DMS79 (cell line): ENCODE measurements at regions not wholly inside any gene's neighbourhood (a gene's known extent, or its start where the extent isn't known, plus 50 kb on each side); places are given as distances from the start of the nearest gene placed in this dataset.

Source experiments
- DNase-seq: peaks from one replicate; lab custom pipeline; 2025; lab: John Stamatoyannopoulos, UW

DNA sequence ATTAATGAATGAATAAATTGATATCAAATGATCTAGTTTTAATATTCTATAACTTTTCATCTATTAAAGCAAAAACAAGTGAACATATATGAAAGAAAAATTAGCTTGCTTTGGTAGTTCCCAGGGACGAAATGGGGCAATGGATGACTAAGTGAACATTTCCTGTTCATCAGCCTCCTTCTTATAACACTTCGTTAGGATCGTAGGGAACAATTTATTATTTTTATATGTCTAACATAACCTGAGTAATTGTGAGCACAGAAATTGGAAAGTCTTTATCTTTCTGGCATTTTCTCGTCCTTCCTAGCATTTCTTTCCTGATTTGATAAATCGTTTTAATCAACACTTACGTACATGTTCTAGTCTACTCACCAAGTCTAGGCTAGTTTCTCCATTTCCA is 59.1 kb upstream of the PPP1R3C start:
- DNase-seq: no peak

DNA sequence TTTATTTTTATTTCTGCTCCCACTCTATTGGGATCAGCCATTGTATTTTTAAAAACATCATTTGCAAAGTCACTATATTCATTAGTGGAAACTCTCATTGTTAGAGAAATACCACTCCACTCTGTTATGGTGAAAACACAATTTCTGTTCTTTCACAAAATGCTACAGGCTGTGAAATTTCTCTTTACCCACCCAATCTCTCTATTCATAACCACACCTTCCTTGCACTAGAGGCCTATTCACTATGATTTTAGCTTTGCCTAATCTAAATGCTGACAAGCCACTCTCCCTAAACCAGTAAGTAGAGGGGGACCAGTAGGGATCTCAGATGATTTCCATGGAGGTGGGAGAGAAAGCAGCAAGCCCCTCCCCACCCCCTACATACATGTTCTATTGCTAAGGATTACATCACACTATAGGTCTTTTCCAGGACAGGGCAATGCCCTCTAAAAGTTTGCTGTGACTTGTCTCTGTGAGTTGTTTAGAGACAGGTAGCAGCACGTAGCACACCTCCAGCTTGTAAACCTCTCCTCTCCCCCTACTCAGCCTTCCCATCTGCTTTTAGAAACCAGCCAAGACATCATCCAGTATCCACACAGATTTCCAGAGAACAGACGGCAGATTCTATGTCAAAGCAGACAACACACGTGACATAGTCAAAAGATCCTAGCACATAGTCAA is 58.3 kb upstream of the PPP1R3C start:
- DNase-seq: no peak

DNA sequence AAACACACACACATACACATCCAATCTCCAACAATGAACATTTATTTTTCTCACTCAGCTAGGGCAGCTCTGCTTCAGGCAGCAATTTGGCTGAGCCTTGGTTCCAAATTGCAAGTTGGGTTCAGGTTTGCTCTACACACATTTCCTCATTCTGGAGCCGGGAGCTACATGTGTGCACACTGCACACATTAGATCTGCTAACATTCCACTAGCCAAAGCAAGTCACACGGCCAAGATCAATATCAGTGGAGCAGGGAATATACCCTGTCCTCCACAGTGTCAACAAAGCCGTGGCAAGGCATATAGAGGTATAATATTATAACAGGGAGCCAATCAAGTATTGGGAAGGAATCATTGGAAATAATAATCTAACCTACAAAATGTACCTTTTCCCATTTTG is 57.5 kb upstream of the PPP1R3C start:
- DNase-seq: no peak

DNA sequence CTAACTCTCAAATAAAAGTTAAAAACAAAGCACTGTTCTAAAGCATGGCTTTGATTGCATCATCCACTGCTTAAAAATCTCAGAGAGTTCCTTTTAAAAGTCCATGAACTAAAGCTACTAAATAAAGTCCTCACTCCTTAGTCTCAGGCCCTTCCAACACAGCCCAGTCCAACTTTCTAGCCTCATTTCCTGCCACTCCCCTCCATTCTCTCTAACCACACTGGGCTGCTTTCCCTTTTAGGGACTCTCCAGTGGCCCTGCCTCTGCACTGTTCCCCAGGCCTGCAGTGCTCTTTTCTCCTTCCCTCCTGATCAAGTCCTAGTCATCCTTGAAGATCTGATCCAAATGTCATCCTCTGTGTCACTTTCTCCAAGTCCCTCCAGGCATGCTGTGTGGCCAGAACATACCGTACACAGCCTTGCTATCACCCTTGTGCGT is 56.9 kb upstream of the PPP1R3C start:
- no peak for DNase-seq

DNA sequence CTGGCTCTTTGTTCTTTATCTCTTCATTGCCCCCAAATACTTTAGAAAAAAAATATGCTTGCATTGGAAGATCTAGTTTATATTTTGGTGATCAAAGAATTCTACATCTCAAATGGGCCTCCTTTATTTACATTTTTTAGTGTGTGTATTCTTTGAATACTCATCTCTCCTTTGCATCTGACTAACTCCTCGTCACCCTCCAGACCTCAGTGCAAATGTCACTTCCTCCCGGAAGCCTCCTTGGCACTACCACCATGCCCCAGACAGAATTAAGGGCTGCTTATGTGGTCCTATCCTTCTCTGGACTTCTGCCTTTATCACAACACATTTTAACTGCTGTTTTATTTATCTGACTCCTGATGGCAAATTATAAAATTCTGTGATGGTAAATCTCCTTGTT is 52.0 kb upstream of the PPP1R3C start:
- no peak for DNase-seq

DNA sequence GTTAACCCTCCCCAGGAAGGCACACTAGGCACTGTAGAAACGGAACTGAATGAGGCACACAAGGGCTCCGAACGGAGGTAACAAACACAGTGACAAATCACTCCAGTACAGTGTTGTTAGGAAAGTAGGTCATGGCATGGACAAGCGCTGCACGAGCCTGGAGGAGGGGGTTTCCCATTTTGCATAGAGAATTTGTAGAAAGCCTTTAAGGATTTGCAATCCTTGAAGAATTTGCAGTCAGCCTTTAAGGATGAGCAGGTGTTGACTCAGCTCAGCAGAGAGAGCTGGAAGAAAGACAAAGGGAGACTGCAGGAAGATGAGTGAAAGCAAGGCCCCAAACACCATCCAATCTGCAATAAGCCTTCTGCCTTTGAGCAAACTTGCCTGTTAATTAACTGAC is 51.1 kb upstream of the PPP1R3C start:
- no peak for DNase-seq

DNA sequence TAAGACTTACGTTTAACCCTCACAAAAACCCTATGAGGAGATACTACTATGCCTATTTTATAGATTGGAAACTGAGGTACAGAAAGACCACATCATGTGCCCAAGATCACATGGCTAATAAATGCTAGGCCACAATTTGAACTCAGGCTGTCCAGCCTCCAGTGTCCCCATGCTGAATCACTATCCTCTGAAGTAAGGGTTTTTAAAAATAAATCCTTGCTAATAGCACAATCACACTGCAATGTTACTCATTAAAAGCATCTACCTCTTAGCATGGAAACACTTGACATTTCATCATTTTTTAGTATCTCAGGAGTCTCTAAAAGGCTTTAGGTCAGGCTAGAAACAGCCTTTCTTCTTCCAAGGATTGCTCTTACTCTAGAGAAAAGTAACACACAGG is 50.0 kb upstream of the PPP1R3C start:
- no peak for DNase-seq
